ENCODE measurements at regions not wholly inside any gene's neighbourhood (a gene's known extent, or its start where the extent isn't known, plus 50 kb on each side); places are given as distances from the start of the nearest gene placed in this dataset.

- no peak for TF ChIP-seq EZH2 (IDR thresholded peaks at IDR 0.05; ENCODE audit: borderline replicate concordance, low read length)
- TF ChIP-seq CTCF (conservative IDR thresholded peaks at IDR 0.05 in 1 of 2, IDR thresholded peaks at IDR 0.05 in 1 of 2; ENCODE audit: extremely low read depth in 1 of 2, insufficient read depth in 1 of 2, low read depth in 1 of 2, low read length in 2 of 2): no peak
Measured at GRCh38 chr6:10201606-10202510, 213.0 kb downstream of the TFAP2A start.

All from mammary epithelial cell (primary cell).